Endothelial cell of umbilical vein (primary cell): ENCODE measurements at regions not wholly inside any gene's neighbourhood (a gene's known extent, or its start where the extent isn't known, plus 50 kb on each side); places are given as distances from the start of the nearest gene placed in this dataset.

Experiments
- BruUV-seq: library from RNA; stranded (reverse); fragments of 400-500 nt; replicated peaks from 2 replicates; lab custom pipeline; 2021; lab: Mats Ljungman, UMichigan
- CTCF ChIA-PET: fragments of 300-600, 350-600 bp; sonication (Branson Sonifier 250); formaldehyde crosslinking; loops from one replicate; lab custom pipeline; 2021; ENCODE audit warnings: antibody characterized with exemption, inconsistent platforms; lab: Charles Lee
- POLR2A ChIA-PET: fragments of 300-600, 350-600 bp; sonication (Branson Sonifier 250); formaldehyde crosslinking; loops from one replicate; lab custom pipeline; 2021; ENCODE audit warnings: antibody characterized with exemption, inconsistent platforms; lab: Charles Lee
- DNase-seq: peaks from one replicate; pipeline ENCODE4 v3.0.0-alpha.2; 2011; ENCODE audit warnings: low read depth, low spot score
- FAIRE-seq: peaks from 2 replicates; lab custom pipeline; 2011; peaks lifted over from hg19 to GRCh38; lab: Jason Lieb, UNC
- H2AFZ ChIP-seq: 2 replicates; pipeline ENCODE4 v1.6.0; 2012; ENCODE audit warnings: low read depth, low read length, control low read depth, inconsistent platforms
- H3K27ac ChIP-seq: 2 replicates; pipeline ENCODE4 v1.5.1; 2011; ENCODE audit warnings: low read depth, mild to moderate bottlenecking, control low read depth, low read length, moderate library complexity; ENCODE audit not compliant: insufficient read depth
- H3K27me3 ChIP-seq, 2 experiments: 2 replicates each; pipeline versions ENCODE4 v1.6.0 to v1.6.1; 2011; ENCODE audit warnings: low read length in 2 of 2, mixed read lengths in 1 of 2; ENCODE audit not compliant: control insufficient read depth in 2 of 2, insufficient read depth in 2 of 2
- H3K36me3 ChIP-seq, 2 experiments: 2 replicates in 1 of 2; 3 replicates in 1 of 2; pipeline ENCODE4 v1.5.1; 2011; ENCODE audit warnings: low read length in 2 of 2, mild to moderate bottlenecking in 1 of 2, moderate library complexity in 1 of 2; ENCODE audit not compliant: control insufficient read depth in 2 of 2, insufficient read depth in 2 of 2; ENCODE audit errors: extremely low read depth in 1 of 2
- H3K4me1 ChIP-seq: 3 replicates; pipeline ENCODE4 v1.5.1; 2011; ENCODE audit warnings: mild to moderate bottlenecking, low read length; ENCODE audit not compliant: control insufficient read depth, insufficient read depth; ENCODE audit errors: extremely low read depth
- H3K4me2 ChIP-seq: 2 replicates; pipeline ENCODE4 v1.6.1; 2011; ENCODE audit warnings: low read length, control low read depth, mixed read lengths; ENCODE audit not compliant: insufficient read depth
- H3K4me3 ChIP-seq, 3 experiments: fragments of 200-600 bp in 1 of 3; sonication (generic), shearing (Covaris generic) in 1 of 3; replicated peaks in 1 of 3; 2 replicates each; pipeline ENCODE4 v1.5.1; 2011 to 2016; ENCODE audit warnings: control low read depth in 3 of 3, low read length in 3 of 3, mild to moderate bottlenecking in 2 of 3, inconsistent platforms in 1 of 3, low read depth in 1 of 3, moderate library complexity in 1 of 3; ENCODE audit not compliant: insufficient read depth in 1 of 3
- H3K79me2 ChIP-seq: 2 replicates; pipeline ENCODE4 v1.6.0; 2012; ENCODE audit warnings: low read length, inconsistent platforms; ENCODE audit not compliant: control insufficient read depth, insufficient read depth
- H3K9ac ChIP-seq: replicated peaks from 2 replicates; pipeline ENCODE3; 2011; ENCODE audit warnings: low read length, control low read depth; ENCODE audit not compliant: insufficient read depth; ENCODE audit errors: extremely low read depth
- H3K9me1 ChIP-seq: replicated peaks from 3 replicates; pipeline ENCODE4 v1.6.0; 2011; ENCODE audit warnings: mild to moderate bottlenecking, low read length; ENCODE audit not compliant: control insufficient read depth, insufficient read depth; ENCODE audit errors: extremely low read depth
- H3K9me3 ChIP-seq: replicated peaks from 2 replicates; pipeline ENCODE4 v1.5.1; 2012; ENCODE audit warnings: low read length, inconsistent platforms; ENCODE audit not compliant: control insufficient read depth, insufficient read depth
- H4K20me1 ChIP-seq: replicated peaks from 2 replicates; pipeline ENCODE3; 2011; ENCODE audit warnings: mild to moderate bottlenecking, low read length; ENCODE audit not compliant: control insufficient read depth, insufficient read depth; ENCODE audit errors: extremely low read depth
- CTCF ChIP-seq, 2 donors: IDR thresholded peaks; 1 replicate in 1 of 2; 2 replicates in 1 of 2; pipeline ENCODE4 v1.5.1; 2011; ENCODE audit warnings: low read length in 2 of 2, mild to moderate bottlenecking in 2 of 2, moderate library complexity in 2 of 2, control low read depth in 1 of 2, inconsistent platforms in 1 of 2, low read depth in 1 of 2; ENCODE audit not compliant: insufficient read depth in 1 of 2; ENCODE audit errors: extremely low read depth in 1 of 2
- EZH2 ChIP-seq: IDR thresholded peaks from 2 replicates; pipeline ENCODE4 v1.6.1; 2012; ENCODE audit warnings: borderline replicate concordance, low read depth, mild to moderate bottlenecking, moderate library complexity, low read length, inconsistent platforms; ENCODE audit not compliant: severe bottlenecking
- FOS ChIP-seq: IDR thresholded peaks from 2 replicates; pipeline ENCODE4 v1.6.1; 2011; ENCODE audit warnings: mild to moderate bottlenecking, low read length, moderate library complexity, borderline replicate concordance; ENCODE audit not compliant: insufficient read depth
- GATA2 ChIP-seq: IDR thresholded peaks from 2 replicates; pipeline ENCODE4 v1.7.0; 2011; ENCODE audit warnings: low read depth, mild to moderate bottlenecking, moderate library complexity, mixed read lengths, low read length; ENCODE audit not compliant: insufficient read length, insufficient read depth
- JUN ChIP-seq: IDR thresholded peaks from 2 replicates; pipeline ENCODE4 v1.6.1; 2011; ENCODE audit warnings: borderline replicate concordance, low read depth; ENCODE audit not compliant: insufficient read length, insufficient read depth
- MYC ChIP-seq: IDR thresholded peaks from one replicate; pipeline ENCODE4 v1.6.1; 2011; ENCODE audit warnings: mild to moderate bottlenecking, low read depth, low read length
- POLR2A ChIP-seq: IDR thresholded peaks from 2 replicates; pipeline ENCODE4 v1.6.1; 2012; ENCODE audit warnings: low read depth, mild to moderate bottlenecking, control low read depth, low read length
- POLR2AphosphoS5 ChIP-seq: IDR thresholded peaks from 2 replicates; pipeline ENCODE4 v1.6.1; 2012; ENCODE audit warnings: low read depth, mild to moderate bottlenecking, control low read depth, low read length, moderate library complexity; ENCODE audit not compliant: insufficient read depth
- dilution Hi-C: fragments of 300-500 bp; cut with MboI; formaldehyde crosslinking; loops from one replicate; pipeline ENCODE4 v1.15.0; 2019; ENCODE audit warnings: low sequenced_read_pairs; ENCODE audit not compliant: extremely low pct_ligation_motif_present
- intact Hi-C: fragments of 100-400 bp; cut with micrococcal nuclease; formaldehyde crosslinking; loops from one replicate; pipeline ENCODE4 v1.10.0; 2022
- TF ChIP-seq, protein P1 (sequence below): IDR thresholded peaks from 2 replicates; pipeline ENCODE4 v1.6.1; 2011; ENCODE audit not compliant: insufficient read depth, insufficient read length

- no peak overlapping the region for H3K4me3 ChIP-seq
- no peak for TF ChIP-seq MYC
- no peak for TF ChIP-seq GATA2
- TF ChIP-seq POLR2AphosphoS5, result no peak
- no peak for TF ChIP-seq CTCF (IDR thresholded peaks at IDR 0.05; ENCODE audit: extremely low read depth in 1 of 2, insufficient read depth in 1 of 2, low read depth in 1 of 2, low read length in 2 of 2)
- TF ChIP-seq EZH2, result no peak
- TF ChIP-seq JUN, result no peak
- TF ChIP-seq FOS, result no peak
- no peak for TF ChIP-seq POLR2A
- TF ChIP-seq, protein P1, sequence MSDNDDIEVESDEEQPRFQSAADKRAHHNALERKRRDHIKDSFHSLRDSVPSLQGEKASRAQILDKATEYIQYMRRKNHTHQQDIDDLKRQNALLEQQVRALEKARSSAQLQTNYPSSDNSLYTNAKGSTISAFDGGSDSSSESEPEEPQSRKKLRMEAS, result no peak
- H3K9ac ChIP-seq, result no peak overlapping the region
- ChIA-PET POLR2A (no interaction called here), CTCF (no interaction called here)
- no peaks in the 10 kb centered on the region for H4K20me1 ChIP-seq
- H3K27me3 ChIP-seq, result no peaks in the 10 kb centered on the region
- no peaks in the 10 kb centered on the region for H3K4me1 ChIP-seq
- no TSS peak for BruUV-seq
- no peak for FAIRE-seq
- no peaks in the 10 kb centered on the region for H3K9me1 ChIP-seq
- H2AFZ ChIP-seq, result no peak overlapping the region
- dilution Hi-C loops (no loop called here), intact Hi-C loops (no loop called here)
- H3K36me3 ChIP-seq, result no peaks in the 10 kb centered on the region
- DNase-seq, result no peak
- H3K27ac ChIP-seq, result no peak overlapping the region
- H3K79me2 ChIP-seq, result no peaks in the 10 kb centered on the region
- H3K9me3 ChIP-seq, result no peaks in the 10 kb centered on the region
- H3K4me2 ChIP-seq, result no peak overlapping the region
Observed at GRCh38 chr10:2438248-2438939, 629.0 kb upstream of the PFKP start.
